Spinal cord (tissue), 9 donors: ENCODE measurements at regions not wholly inside any gene's neighbourhood (a gene's known extent, or its start where the extent isn't known, plus 50 kb on each side); places are given as distances from the start of the nearest gene placed in this dataset.
"Not testable (repeated sequence)": the region's sequence is repeated elsewhere in the genome, so short reads cannot be mapped to it uniquely, and the experiment has no call there.

Source experiments
- DNase-seq, 6 donors: peaks; one replicate each; pipeline versions ENCODE4 v3.0.0 to v3.0.0-alpha.2; 2013 to 2015; ENCODE audit warnings: low spot score in 6 of 6, low read depth in 4 of 6
- H3K27ac ChIP-seq: one replicate; pipeline ENCODE4 v1.5.1; 2013; ENCODE audit warnings: low read depth, low read length, control low read depth
- H3K27me3 ChIP-seq: one replicate; pipeline ENCODE4 v1.6.1; 2013; ENCODE audit warnings: low read length; ENCODE audit not compliant: control insufficient read depth, insufficient read depth
- H3K36me3 ChIP-seq: one replicate; pipeline ENCODE4 v1.6.1; 2013; ENCODE audit warnings: low read length; ENCODE audit not compliant: control insufficient read depth, insufficient read depth
- H3K4me1 ChIP-seq: one replicate; pipeline ENCODE4 v1.6.1; 2013; ENCODE audit warnings: low read length; ENCODE audit not compliant: control insufficient read depth, insufficient read depth
- H3K4me3 ChIP-seq: one replicate; pipeline ENCODE4 v1.5.1; 2013; ENCODE audit warnings: low read depth, low read length, control low read depth
- H3K9me3 ChIP-seq: one replicate; pipeline ENCODE4 v1.6.1; 2013; ENCODE audit warnings: low read length; ENCODE audit not compliant: control insufficient read depth, insufficient read depth
- WGBS: methylation state at CpG from one replicate; pipeline ENCODE4 v1.1.5; 2013; ENCODE audit warnings: missing lambda C conversion rate; ENCODE audit not compliant: insufficient coverage; 5-methylcytosine and 5-hydroxymethylcytosine counted together
- donor health status: healthy.

GRCh38 chr6:150311149-150311944, 57.5 kb upstream of the IYD start:
- not testable (repeated sequence) for H3K27ac ChIP-seq, H3K9me3 ChIP-seq, H3K4me3 ChIP-seq, H3K27me3 ChIP-seq, H3K36me3 ChIP-seq, DNase-seq, H3K4me1 ChIP-seq
- WGBS = 98% methylated on average over 7 of the region's 13 CpGs

- Histone ChIP-seq H3K27me3 (no peaks in the 10 kb centered on the region), H3K27ac (no peak overlapping the region), H3K4me3 (no peak overlapping the region), H3K36me3 (no peaks in the 10 kb centered on the region), H3K9me3 (no peaks in the 10 kb centered on the region), H3K4me1 (peaks cover 4% of the 10 kb centered on the region)
- DNase-seq = no peak
- WGBS = 100% methylated on average over 2 of the region's 5 CpGs
These were observed 56.4 kb upstream of the IYD start for GRCh38 chr6:150312395-150312794.

- no peak overlapping the region for H3K4me3 ChIP-seq
- 81% methylated on average over 4 of the region's 7 CpGs for WGBS
- no peaks in the 10 kb centered on the region for H3K27me3 ChIP-seq
- no peaks in the 10 kb centered on the region for H3K36me3 ChIP-seq
- H3K27ac ChIP-seq = no peak overlapping the region
- no peaks in the 10 kb centered on the region for H3K9me3 ChIP-seq
- H3K4me1 ChIP-seq = peaks cover 4% of the 10 kb centered on the region
- no peak for DNase-seq
These were observed 55.8 kb upstream of the IYD start for GRCh38 chr6:150312844-150313584.

- no peaks in the 10 kb centered on the region for H3K36me3 ChIP-seq
- peaks cover 4% of the 10 kb centered on the region for H3K4me1 ChIP-seq
- peak in 1 of 6 donors; percentile 52 for DNase-seq
- H3K27ac ChIP-seq = no peak overlapping the region
- no peaks in the 10 kb centered on the region for H3K9me3 ChIP-seq
- no CpG with 5 or more reads among the region's 2 CpGs for WGBS
- no peak overlapping the region for H3K4me3 ChIP-seq
- no peaks in the 10 kb centered on the region for H3K27me3 ChIP-seq
These were observed 55.0 kb upstream of the IYD start for GRCh38 chr6:150313781-150314180.

- no peaks in the 10 kb centered on the region for H3K9me3 ChIP-seq
- H3K27ac ChIP-seq = no peak overlapping the region
- H3K36me3 ChIP-seq = no peaks in the 10 kb centered on the region
- H3K4me3 ChIP-seq = no peak overlapping the region
- WGBS = 80% methylated on average over 5 of the region's 5 CpGs
- no peak for DNase-seq
- no peaks in the 10 kb centered on the region for H3K27me3 ChIP-seq
- peaks cover 4% of the 10 kb centered on the region for H3K4me1 ChIP-seq
These were observed 54.3 kb upstream of the IYD start for GRCh38 chr6:150314230-150315188.

- Histone ChIP-seq H3K4me3 (no peak overlapping the region), H3K27ac (no peak overlapping the region), H3K36me3 (no peaks in the 10 kb centered on the region), H3K27me3 (no peaks in the 10 kb centered on the region), H3K4me1 (peaks cover 4% of the 10 kb centered on the region), H3K9me3 (no peaks in the 10 kb centered on the region)
- no CpG with 5 or more reads among the region's 4 CpGs for WGBS
- no peak for DNase-seq
These were observed 53.2 kb upstream of the IYD start for GRCh38 chr6:150315626-150316025.

- Histone ChIP-seq H3K27me3 (no peaks in the 10 kb centered on the region), H3K36me3 (no peaks in the 10 kb centered on the region), H3K4me1 (peaks cover 4% of the 10 kb centered on the region), H3K27ac (no peak overlapping the region), H3K4me3 (no peak overlapping the region), H3K9me3 (no peaks in the 10 kb centered on the region)
- WGBS = 98% methylated on average over 5 of the region's 5 CpGs
- DNase-seq = no peak
These were observed 51.9 kb upstream of the IYD start for GRCh38 chr6:150316936-150317335.
